Omental fat pad (tissue), 3 donors: ENCODE measurements at regions not wholly inside any gene's neighbourhood (a gene's known extent, or its start where the extent isn't known, plus 50 kb on each side); places are given as distances from the start of the nearest gene placed in this dataset.

Source experiments
- ATAC-seq: fragments of 150-250 bp; one replicate; pipeline ENCODE4 v1.9.1; 2016; ENCODE audit warnings: mild to moderate bottlenecking, moderate library complexity; ENCODE audit not compliant: low FRiP score
- DNase-seq: peaks from one replicate; pipeline ENCODE4 v3.0.0-alpha.2; 2019; ENCODE audit warnings: low spot score
- CTCF ChIP-seq, 3 donors: fragments of 450-650 bp; IDR thresholded peaks; one replicate each; pipeline ENCODE4 v1.5.1; 2016 to 2017; ENCODE audit warnings: antibody characterized with exemption in 3 of 3, mild to moderate bottlenecking in 3 of 3, moderate library complexity in 2 of 3

DNA sequence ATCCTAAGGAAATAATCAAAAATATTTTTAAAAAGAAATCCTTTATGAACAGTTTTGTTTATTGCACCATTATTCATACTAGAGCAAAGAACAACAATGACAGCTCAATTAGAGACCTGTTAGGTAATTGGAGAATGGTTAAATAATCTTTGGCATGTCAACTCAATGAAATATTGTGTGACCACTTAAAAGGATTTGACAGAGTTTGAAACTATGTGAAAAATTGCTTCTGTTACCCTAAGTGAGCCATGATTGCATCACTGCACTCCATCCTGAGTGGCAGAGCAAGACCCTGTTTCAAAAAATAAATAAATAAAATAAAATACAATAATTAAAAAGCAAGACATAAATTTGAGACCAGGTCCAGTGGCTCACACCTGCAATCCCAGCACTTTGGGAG, 66.1 kb upstream of the ATP8B1 start:
- DNase-seq (no peak), ATAC-seq (no peak)
- TF ChIP-seq CTCF (IDR thresholded peaks at IDR 0.05): no peak

DNA sequence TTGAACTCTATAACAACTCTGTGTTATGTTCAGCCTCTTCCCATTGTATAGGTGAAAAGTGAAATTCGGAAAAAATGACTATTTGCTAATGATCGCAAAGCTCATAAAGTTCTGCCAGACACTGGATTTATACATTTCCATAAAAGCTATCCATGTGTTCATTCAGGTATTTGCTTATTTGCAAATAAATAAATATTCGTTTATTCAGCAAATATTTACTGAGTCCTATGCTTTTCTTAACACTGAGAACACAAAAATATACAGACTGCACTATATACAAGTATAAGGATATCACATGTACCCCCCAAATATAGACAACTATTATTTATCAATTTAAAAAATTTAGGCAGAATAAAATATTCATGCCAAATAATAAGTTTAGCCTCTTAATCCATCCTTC, 63.2 kb upstream of the ATP8B1 start:
- no peak for ATAC-seq
- TF ChIP-seq CTCF (IDR thresholded peaks at IDR 0.05): no peak

GRCh38 chr18:57864615-57865121, 61.6 kb upstream of the ATP8B1 start:
- DNase-seq: no peak
- TF ChIP-seq CTCF (IDR thresholded peaks at IDR 0.05): no peak
- no peak for ATAC-seq

More for the DNA sequence above, 63.2 kb upstream of the ATP8B1 start:
- no peak for DNase-seq

DNA sequence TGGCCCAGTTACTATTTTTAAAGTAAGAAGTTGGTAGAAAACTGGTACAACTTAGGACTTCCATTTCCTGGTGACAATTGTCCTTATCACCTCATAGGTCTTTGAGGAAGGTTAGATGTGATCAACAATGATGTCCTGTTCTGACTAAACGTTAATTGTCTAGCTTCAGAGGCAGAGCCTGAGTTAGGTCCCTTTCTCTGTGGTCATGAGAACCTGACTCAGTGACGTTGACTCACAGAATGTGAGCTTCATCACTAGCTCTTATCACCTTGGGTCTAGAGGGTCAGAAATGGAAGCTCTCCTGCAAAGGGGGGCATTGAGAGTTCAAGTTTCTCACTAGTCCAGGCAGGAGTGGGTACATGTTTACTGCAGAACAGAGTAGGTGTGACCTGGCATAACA, 60.6 kb upstream of the ATP8B1 start:
- no peak for TF ChIP-seq CTCF (IDR thresholded peaks at IDR 0.05)
- ATAC-seq (no peak), DNase-seq (no peak)

DNA sequence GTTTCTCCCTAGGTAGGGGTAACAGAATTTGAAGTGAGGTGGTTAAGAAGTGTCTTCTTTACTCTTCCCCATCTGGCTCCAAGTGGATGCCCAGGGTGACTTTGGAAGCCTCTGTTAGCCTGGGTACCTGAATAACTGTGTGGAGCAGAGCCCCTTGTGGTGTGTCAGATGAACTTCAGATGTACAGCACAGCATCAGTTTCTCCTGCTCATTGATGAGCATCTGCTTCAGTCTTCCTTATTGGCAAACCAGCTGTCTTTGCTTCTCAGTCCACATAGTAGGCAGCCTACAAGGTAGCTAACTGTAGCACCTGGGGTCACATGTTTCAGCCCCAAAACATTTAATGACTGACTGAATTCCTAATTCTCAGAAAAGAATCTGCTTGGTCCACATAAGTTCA, 56.2 kb upstream of the ATP8B1 start:
- TF ChIP-seq CTCF (IDR thresholded peaks at IDR 0.05): no peak
- ATAC-seq: no peak
- DNase-seq: no peak

DNA sequence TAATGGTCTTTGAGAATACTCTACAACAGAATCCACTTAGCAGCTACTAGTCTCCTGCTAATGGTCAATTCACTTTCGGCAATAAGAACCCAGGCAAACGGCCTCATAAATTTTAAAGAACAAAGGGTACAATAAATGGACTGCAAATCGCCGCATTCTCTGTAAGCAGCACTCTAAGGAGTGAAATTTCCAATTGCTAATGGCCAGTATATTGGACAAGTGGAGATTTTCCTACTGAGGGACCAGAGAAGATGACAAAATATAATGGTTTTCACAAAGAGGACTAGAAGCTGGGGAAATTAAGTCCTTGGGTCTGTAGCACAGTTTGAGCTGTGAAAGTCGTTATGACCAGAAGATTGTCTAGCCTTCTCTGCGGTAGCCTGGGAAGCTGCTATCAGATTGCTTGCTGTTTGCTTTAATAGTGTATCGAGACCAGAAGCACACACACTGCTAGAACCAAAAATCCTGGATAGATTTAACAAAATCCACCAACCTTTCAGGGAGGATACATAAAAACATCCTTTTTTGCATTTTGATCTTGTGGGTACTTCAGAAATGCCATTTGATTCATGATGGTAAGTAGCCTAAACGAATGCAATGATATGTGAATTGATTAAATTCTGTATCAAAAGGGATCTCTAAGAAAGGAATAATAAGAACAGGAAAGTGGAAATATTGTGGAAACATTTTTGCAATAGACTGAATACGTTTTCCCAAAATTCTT, 53.6 kb upstream of the ATP8B1 start:
- DNase-seq (no peak), ATAC-seq (no peak)
- TF ChIP-seq CTCF (IDR thresholded peaks at IDR 0.05): no peak

DNA sequence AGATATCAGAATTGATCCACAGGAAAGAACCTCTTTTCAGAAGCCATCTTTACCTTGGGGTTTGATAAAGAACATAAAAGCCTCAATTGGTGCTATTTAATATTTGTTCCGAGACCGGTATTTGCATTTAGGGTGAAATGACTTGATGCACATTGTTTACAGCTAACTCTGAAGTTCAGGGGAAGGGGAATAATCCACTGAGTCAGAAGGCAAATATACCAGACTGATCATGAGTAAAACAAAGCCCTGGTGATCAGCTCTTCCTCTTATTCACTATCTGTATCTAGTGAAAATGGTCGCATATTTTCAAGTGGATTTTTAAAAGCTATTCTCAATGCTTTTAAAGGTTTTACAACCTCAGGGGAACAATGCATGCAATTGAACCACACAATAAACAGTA, 53.0 kb upstream of the ATP8B1 start:
- ATAC-seq (no peak), DNase-seq (no peak)
- TF ChIP-seq CTCF (IDR thresholded peaks at IDR 0.05): no peak
